ENCODE measurements at regions not wholly inside any gene's neighbourhood (a gene's known extent, or its start where the extent isn't known, plus 50 kb on each side); places are given as distances from the start of the nearest gene placed in this dataset.

DNA sequence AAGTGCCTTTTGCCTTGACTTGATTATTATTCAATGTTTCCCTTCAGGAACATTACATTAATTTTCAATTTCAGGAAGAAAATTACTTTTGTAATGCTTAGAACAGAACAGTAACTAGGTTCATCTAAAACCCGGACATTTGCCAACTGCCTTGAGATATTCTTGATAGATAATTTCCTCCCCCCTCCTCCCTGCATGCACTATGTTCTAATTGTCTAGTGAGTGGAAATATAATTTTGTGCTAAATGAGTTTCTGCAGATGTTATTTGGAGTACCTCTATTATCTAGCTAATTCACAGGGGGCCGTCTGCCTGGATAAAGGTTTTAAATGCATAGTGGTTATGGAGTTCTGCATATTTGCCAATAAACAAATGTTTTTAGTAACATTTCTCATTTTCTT is 200.3 kb upstream of the SLC39A10 start:
- TF ChIP-seq, protein P1, sequence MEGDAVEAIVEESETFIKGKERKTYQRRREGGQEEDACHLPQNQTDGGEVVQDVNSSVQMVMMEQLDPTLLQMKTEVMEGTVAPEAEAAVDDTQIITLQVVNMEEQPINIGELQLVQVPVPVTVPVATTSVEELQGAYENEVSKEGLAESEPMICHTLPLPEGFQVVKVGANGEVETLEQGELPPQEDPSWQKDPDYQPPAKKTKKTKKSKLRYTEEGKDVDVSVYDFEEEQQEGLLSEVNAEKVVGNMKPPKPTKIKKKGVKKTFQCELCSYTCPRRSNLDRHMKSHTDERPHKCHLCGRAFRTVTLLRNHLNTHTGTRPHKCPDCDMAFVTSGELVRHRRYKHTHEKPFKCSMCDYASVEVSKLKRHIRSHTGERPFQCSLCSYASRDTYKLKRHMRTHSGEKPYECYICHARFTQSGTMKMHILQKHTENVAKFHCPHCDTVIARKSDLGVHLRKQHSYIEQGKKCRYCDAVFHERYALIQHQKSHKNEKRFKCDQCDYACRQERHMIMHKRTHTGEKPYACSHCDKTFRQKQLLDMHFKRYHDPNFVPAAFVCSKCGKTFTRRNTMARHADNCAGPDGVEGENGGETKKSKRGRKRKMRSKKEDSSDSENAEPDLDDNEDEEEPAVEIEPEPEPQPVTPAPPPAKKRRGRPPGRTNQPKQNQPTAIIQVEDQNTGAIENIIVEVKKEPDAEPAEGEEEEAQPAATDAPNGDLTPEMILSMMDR (IDR thresholded peaks at IDR 0.05): no peak
- TF ChIP-seq POLR2A (IDR thresholded peaks at IDR 0.05): no peak
